ENCODE measurements at regions not wholly inside any gene's neighbourhood (a gene's known extent, or its start where the extent isn't known, plus 50 kb on each side); places are given as distances from the start of the nearest gene placed in this dataset.

DNA sequence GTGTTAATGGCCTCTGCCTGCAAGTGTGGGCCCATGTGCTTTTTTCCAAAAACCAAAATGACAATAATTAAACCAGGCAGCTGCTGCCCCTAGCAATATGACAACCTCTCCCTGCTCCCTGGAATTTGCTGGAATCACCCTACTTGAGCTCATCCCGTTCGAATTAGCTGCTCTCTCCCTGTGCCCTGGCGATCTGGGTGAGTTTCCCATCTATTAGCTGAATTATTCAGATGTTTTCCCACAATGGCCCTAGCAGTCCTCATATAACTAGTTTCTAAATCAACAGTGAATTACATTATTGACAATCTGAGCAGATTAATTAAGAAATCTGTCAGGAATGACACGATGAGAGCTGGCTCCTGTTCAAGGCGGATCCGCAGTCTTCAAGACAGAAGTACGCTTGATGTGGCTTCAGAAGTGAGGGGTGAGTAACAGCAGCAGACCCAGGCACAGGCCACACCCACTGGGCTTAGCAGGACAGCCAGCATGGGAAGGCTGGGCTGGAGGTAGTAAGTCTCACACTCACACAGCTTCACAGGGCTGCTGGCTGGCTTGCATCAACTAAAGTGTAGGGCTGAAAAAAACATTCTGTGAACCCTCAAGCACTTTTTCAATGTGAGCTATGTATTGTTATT, 366.2 kb upstream of the ID2 start:
- no peaks in the 10 kb centered on the region for H3K27me3 ChIP-seq (ENCODE audit: control insufficient read depth, insufficient read depth, low read length)
- no peaks in the 10 kb centered on the region for H3K9me3 ChIP-seq (ENCODE audit: control insufficient read depth, low read length)
- H2AFZ ChIP-seq, result no peak overlapping the region
- no peak overlapping the region for H3K9ac ChIP-seq
- H3K4me2 ChIP-seq (ENCODE audit: low read length), result no peak overlapping the region
- H3K4me1 ChIP-seq, result peaks cover 4% of the 10 kb centered on the region
- H3K79me2 ChIP-seq, result no peaks in the 10 kb centered on the region
- TF ChIP-seq, protein P1, sequence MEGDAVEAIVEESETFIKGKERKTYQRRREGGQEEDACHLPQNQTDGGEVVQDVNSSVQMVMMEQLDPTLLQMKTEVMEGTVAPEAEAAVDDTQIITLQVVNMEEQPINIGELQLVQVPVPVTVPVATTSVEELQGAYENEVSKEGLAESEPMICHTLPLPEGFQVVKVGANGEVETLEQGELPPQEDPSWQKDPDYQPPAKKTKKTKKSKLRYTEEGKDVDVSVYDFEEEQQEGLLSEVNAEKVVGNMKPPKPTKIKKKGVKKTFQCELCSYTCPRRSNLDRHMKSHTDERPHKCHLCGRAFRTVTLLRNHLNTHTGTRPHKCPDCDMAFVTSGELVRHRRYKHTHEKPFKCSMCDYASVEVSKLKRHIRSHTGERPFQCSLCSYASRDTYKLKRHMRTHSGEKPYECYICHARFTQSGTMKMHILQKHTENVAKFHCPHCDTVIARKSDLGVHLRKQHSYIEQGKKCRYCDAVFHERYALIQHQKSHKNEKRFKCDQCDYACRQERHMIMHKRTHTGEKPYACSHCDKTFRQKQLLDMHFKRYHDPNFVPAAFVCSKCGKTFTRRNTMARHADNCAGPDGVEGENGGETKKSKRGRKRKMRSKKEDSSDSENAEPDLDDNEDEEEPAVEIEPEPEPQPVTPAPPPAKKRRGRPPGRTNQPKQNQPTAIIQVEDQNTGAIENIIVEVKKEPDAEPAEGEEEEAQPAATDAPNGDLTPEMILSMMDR (IDR thresholded peaks at IDR 0.05), result no peak
- no peak overlapping the region for H3K4me3 ChIP-seq (ENCODE audit: low read depth, low read length)
- H3K36me3 ChIP-seq (ENCODE audit: control insufficient read depth, insufficient read depth, low read length), result no peaks in the 10 kb centered on the region
- H3K27ac ChIP-seq, result no peak overlapping the region

DNA sequence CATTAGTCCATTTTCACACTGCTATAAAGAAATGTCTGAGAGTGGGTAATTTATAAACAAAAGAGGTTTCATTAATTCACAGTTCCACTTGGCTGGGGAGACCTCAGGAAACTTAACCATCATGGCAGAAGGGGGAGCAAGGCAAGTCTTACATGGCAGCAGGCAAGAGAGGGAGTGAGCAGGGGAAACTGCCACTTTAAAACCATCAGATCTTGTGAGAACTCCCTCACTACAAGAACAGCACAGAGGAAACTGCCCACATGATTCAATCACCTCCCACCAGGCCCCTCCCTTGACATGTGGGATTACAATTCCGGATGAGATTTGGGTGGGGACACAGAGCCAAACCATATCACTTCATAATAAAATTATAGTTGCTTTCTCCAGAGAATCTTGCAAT, 365.5 kb upstream of the ID2 start:
- TF ChIP-seq, protein P1 (IDR thresholded peaks at IDR 0.05), result no peak
- Histone ChIP-seq H3K9me3 (ENCODE audit: control insufficient read depth, low read length) (no peaks in the 10 kb centered on the region), H3K4me3 (ENCODE audit: low read depth, low read length) (no peak overlapping the region), H3K27ac (no peak overlapping the region), H3K27me3 (ENCODE audit: control insufficient read depth, insufficient read depth, low read length) (no peaks in the 10 kb centered on the region), H3K4me2 (ENCODE audit: low read length) (no peak overlapping the region), H3K36me3 (ENCODE audit: control insufficient read depth, insufficient read depth, low read length) (no peaks in the 10 kb centered on the region), H3K79me2 (no peaks in the 10 kb centered on the region), H3K4me1 (peaks cover 4% of the 10 kb centered on the region), H2AFZ (no peak overlapping the region), H3K9ac (no peak overlapping the region)

DNA sequence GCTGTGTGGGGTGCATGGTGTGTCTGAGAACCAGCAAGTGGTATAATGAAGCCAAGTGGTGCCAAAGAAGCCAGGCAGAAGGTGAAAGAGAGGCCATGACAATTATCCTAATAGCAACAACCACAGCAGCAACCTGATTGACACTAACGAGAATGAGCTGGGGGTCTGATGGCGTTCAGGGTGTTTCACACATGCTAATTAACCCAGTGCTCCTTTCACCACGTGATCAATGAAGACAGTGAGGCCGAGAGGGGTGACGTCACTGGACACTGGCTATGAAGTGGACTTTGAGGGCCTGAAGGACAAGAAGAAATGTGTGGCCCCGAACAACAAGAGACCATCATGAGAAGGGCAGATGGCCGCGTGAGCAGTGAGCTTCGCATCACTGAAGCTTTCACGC, 364.4 kb upstream of the ID2 start:
- TF ChIP-seq, protein P1 (IDR thresholded peaks at IDR 0.05), result no peak
- Histone ChIP-seq H3K4me2 (ENCODE audit: low read length) (no peak overlapping the region), H3K9me3 (ENCODE audit: control insufficient read depth, low read length) (no peaks in the 10 kb centered on the region), H3K4me1 (peaks cover 4% of the 10 kb centered on the region), H3K27me3 (ENCODE audit: control insufficient read depth, insufficient read depth, low read length) (no peaks in the 10 kb centered on the region), H3K36me3 (ENCODE audit: control insufficient read depth, insufficient read depth, low read length) (no peaks in the 10 kb centered on the region), H3K9ac (no peak overlapping the region), H2AFZ (no peak overlapping the region), H3K27ac (no peak overlapping the region), H3K79me2 (no peaks in the 10 kb centered on the region), H3K4me3 (ENCODE audit: low read depth, low read length) (no peak overlapping the region)

DNA sequence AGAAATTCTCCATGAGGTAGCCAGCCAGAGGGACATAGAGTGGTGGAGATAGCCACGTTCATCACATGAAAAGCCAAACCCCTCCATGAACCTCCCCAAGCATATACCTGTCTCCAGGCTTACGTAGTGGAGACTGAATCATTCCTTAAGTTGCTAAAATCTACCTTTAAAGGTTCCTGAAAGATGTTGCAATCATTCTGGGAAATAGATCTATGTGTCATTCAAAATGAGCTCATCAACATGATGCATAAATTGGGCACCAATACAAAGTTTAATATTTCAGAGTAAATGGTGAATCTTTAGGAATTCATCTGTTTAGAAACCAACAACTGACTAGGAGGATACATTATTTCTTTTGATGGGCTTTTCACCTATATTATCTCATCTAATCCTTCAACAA, 362.6 kb upstream of the ID2 start:
- Histone ChIP-seq H3K4me2 (ENCODE audit: low read length) (no peak overlapping the region), H3K27ac (no peak overlapping the region), H2AFZ (no peak overlapping the region), H3K4me3 (ENCODE audit: low read depth, low read length) (no peak overlapping the region), H3K4me1 (peaks cover under 1% of the 10 kb centered on the region), H3K36me3 (ENCODE audit: control insufficient read depth, insufficient read depth, low read length) (no peaks in the 10 kb centered on the region), H3K9ac (no peak overlapping the region), H3K9me3 (ENCODE audit: control insufficient read depth, low read length) (no peaks in the 10 kb centered on the region), H3K79me2 (no peaks in the 10 kb centered on the region), H3K27me3 (ENCODE audit: control insufficient read depth, insufficient read depth, low read length) (no peaks in the 10 kb centered on the region)
- TF ChIP-seq, protein P1 (IDR thresholded peaks at IDR 0.05), result no peak

Data from parathyroid adenoma (tissue), 2 donors.